ENCODE measurements at regions not wholly inside any gene's neighbourhood (a gene's known extent, or its start where the extent isn't known, plus 50 kb on each side); places are given as distances from the start of the nearest gene placed in this dataset.

- no peaks in the 10 kb centered on the region for H3K36me3 ChIP-seq
- H3K4me3 ChIP-seq: no peak overlapping the region
- H3K27me3 ChIP-seq: no peaks in the 10 kb centered on the region
- H3K27ac ChIP-seq: no peak overlapping the region
- TF ChIP-seq Cebpa-rat (IDR thresholded peaks at IDR 0.05): no peak
- H3K9ac ChIP-seq: no peak overlapping the region
- H3K9me3 ChIP-seq (replicated peaks in 1 of 11): no peaks in the 10 kb centered on the region
- H3K4me1 ChIP-seq: no peaks in the 10 kb centered on the region
- no peak overlapping the region for H3K4me2 ChIP-seq
- H4K20me1 ChIP-seq: no peaks in the 10 kb centered on the region
Observed at GRCh38 chr4:114052227-114052626, 72.8 kb upstream of the ARSJ start.

GRCh38 chr4:114056599-114056998 is 77.2 kb upstream of the ARSJ start:
- H3K9me3 ChIP-seq (replicated peaks in 1 of 11): no peaks in the 10 kb centered on the region
- H3K27ac ChIP-seq: no peak overlapping the region
- H4K20me1 ChIP-seq: no peaks in the 10 kb centered on the region
- H3K4me2 ChIP-seq: no peak overlapping the region
- no peaks in the 10 kb centered on the region for H3K36me3 ChIP-seq
- H3K4me3 ChIP-seq: no peak overlapping the region
- TF ChIP-seq Cebpa-rat (IDR thresholded peaks at IDR 0.05): no peak
- H3K4me1 ChIP-seq: no peaks in the 10 kb centered on the region
- H3K27me3 ChIP-seq: no peaks in the 10 kb centered on the region
- H3K9ac ChIP-seq: no peak overlapping the region

- H3K4me1 ChIP-seq: no peaks in the 10 kb centered on the region
- H3K9ac ChIP-seq: no peak overlapping the region
- H3K27ac ChIP-seq: no peak overlapping the region
- H3K4me3 ChIP-seq: no peak overlapping the region
- no peak overlapping the region for H3K4me2 ChIP-seq
- H3K36me3 ChIP-seq: no peaks in the 10 kb centered on the region
- TF ChIP-seq Cebpa-rat (IDR thresholded peaks at IDR 0.05): no peak
- no peaks in the 10 kb centered on the region for H4K20me1 ChIP-seq
- no peaks in the 10 kb centered on the region for H3K9me3 ChIP-seq (replicated peaks in 1 of 11)
- H3K27me3 ChIP-seq: no peaks in the 10 kb centered on the region
Observed at GRCh38 chr4:114057746-114058145, 78.3 kb upstream of the ARSJ start.

- Histone ChIP-seq H3K4me2 (no peak overlapping the region), H3K4me1 (no peaks in the 10 kb centered on the region), H3K9me3 (replicated peaks in 1 of 11) (no peaks in the 10 kb centered on the region), H3K4me3 (no peak overlapping the region), H3K27ac (no peak overlapping the region), H3K36me3 (no peaks in the 10 kb centered on the region), H3K27me3 (no peaks in the 10 kb centered on the region), H4K20me1 (no peaks in the 10 kb centered on the region), H3K9ac (no peak overlapping the region)
- no peak for TF ChIP-seq Cebpa-rat (IDR thresholded peaks at IDR 0.05)
Observed at GRCh38 chr4:114062499-114062898, 83.1 kb upstream of the ARSJ start.

- TF ChIP-seq Cebpa-rat (IDR thresholded peaks at IDR 0.05): no peak
- H3K4me2 ChIP-seq: no peak overlapping the region
- no peaks in the 10 kb centered on the region for H3K9me3 ChIP-seq (replicated peaks in 1 of 11)
- no peaks in the 10 kb centered on the region for H3K4me1 ChIP-seq
- no peak overlapping the region for H3K9ac ChIP-seq
- no peaks in the 10 kb centered on the region for H3K36me3 ChIP-seq
- H3K4me3 ChIP-seq: no peak overlapping the region
- H4K20me1 ChIP-seq: no peaks in the 10 kb centered on the region
- no peak overlapping the region for H3K27ac ChIP-seq
- H3K27me3 ChIP-seq: no peaks in the 10 kb centered on the region
Observed at GRCh38 chr4:114072781-114073180, 93.3 kb upstream of the ARSJ start.

GRCh38 chr4:114076899-114077570 is 97.6 kb upstream of the ARSJ start:
- no peaks in the 10 kb centered on the region for H3K36me3 ChIP-seq
- H3K4me3 ChIP-seq: no peak overlapping the region
- no peak overlapping the region for H3K27ac ChIP-seq
- H4K20me1 ChIP-seq: no peaks in the 10 kb centered on the region
- H3K9ac ChIP-seq: no peak overlapping the region
- no peaks in the 10 kb centered on the region for H3K27me3 ChIP-seq
- H3K4me1 ChIP-seq: no peaks in the 10 kb centered on the region
- H3K4me2 ChIP-seq: no peak overlapping the region
- peaks cover 0 to 7% (median 0%) of the 10 kb centered on the region in 11 experiments; a peak in 3 of 22 replicates for H3K9me3 ChIP-seq (replicated peaks in 1 of 11)
- TF ChIP-seq Cebpa-rat (IDR thresholded peaks at IDR 0.05): no peak

GRCh38 chr4:114077610-114078009 is 98.2 kb upstream of the ARSJ start:
- Histone ChIP-seq H3K9ac (no peak overlapping the region), H3K4me2 (no peak overlapping the region), H3K27ac (no peak overlapping the region), H4K20me1 (no peaks in the 10 kb centered on the region), H3K4me3 (no peak overlapping the region), H3K4me1 (no peaks in the 10 kb centered on the region), H3K27me3 (no peaks in the 10 kb centered on the region), H3K9me3 (replicated peaks in 1 of 11) (peaks cover 0 to 7% (median 0%) of the 10 kb centered on the region in 11 experiments; a peak in 3 of 22 replicates), H3K36me3 (no peaks in the 10 kb centered on the region)
- TF ChIP-seq Cebpa-rat (IDR thresholded peaks at IDR 0.05): no peak

- TF ChIP-seq Cebpa-rat (IDR thresholded peaks at IDR 0.05): no peak
- Histone ChIP-seq H3K27ac (no peak overlapping the region), H3K27me3 (no peaks in the 10 kb centered on the region), H4K20me1 (no peaks in the 10 kb centered on the region), H3K36me3 (no peaks in the 10 kb centered on the region), H3K9me3 (replicated peaks in 1 of 11) (peaks cover 0 to 7% (median 0%) of the 10 kb centered on the region in 11 experiments; a peak in 3 of 22 replicates), H3K4me1 (no peaks in the 10 kb centered on the region), H3K4me3 (no peak overlapping the region), H3K4me2 (no peak overlapping the region), H3K9ac (no peak overlapping the region)
Observed at GRCh38 chr4:114078636-114079035, 99.2 kb upstream of the ARSJ start.

GRCh38 chr4:114081783-114082182 is 102.3 kb upstream of the ARSJ start:
- no peak for TF ChIP-seq Cebpa-rat (IDR thresholded peaks at IDR 0.05)
- Histone ChIP-seq H3K27me3 (no peaks in the 10 kb centered on the region), H3K4me3 (no peak overlapping the region), H3K4me2 (no peak overlapping the region), H3K9me3 (replicated peaks in 1 of 11) (peaks cover 0 to 7% (median 0%) of the 10 kb centered on the region in 11 experiments; a peak in 3 of 22 replicates), H4K20me1 (no peaks in the 10 kb centered on the region), H3K9ac (no peak overlapping the region), H3K36me3 (no peaks in the 10 kb centered on the region), H3K27ac (no peak overlapping the region), H3K4me1 (no peaks in the 10 kb centered on the region)

- no peak overlapping the region for H3K27ac ChIP-seq
- no peak overlapping the region for H3K9ac ChIP-seq
- H3K27me3 ChIP-seq: no peaks in the 10 kb centered on the region
- no peaks in the 10 kb centered on the region for H3K4me1 ChIP-seq
- H3K4me3 ChIP-seq: no peak overlapping the region
- peaks cover 0 to 7% (median 0%) of the 10 kb centered on the region in 11 experiments; a peak in 3 of 22 replicates for H3K9me3 ChIP-seq (replicated peaks in 1 of 11)
- no peak overlapping the region for H3K4me2 ChIP-seq
- TF ChIP-seq Cebpa-rat (IDR thresholded peaks at IDR 0.05): no peak
- no peaks in the 10 kb centered on the region for H4K20me1 ChIP-seq
- no peaks in the 10 kb centered on the region for H3K36me3 ChIP-seq
Observed at GRCh38 chr4:114082348-114082747, 102.9 kb upstream of the ARSJ start.

Measured in BLaER1 treated with 17β-estradiol and CSF1 and Interleukin-3, amounts not matched to agents 10 nM and 100 nM (cell line).